Thyroid gland (tissue), 4 donors: ENCODE measurements at regions not wholly inside any gene's neighbourhood (a gene's known extent, or its start where the extent isn't known, plus 50 kb on each side); places are given as distances from the start of the nearest gene placed in this dataset.

Source experiments
- DNase-seq, 2 donors: peaks; one replicate each; pipeline ENCODE4 v3.0.0-alpha.2; 2019
- H3K27ac ChIP-seq, 3 donors: fragments of 200-600 bp; sonication (generic); 1 replicate in 2 of 3; 2 replicates in 1 of 3; pipeline ENCODE4 v1.5.1; 2016 to 2019; ENCODE audit warnings: mild to moderate bottlenecking in 1 of 3, moderate library complexity in 1 of 3
- H3K27me3 ChIP-seq: fragments of 200-600 bp; sonication (generic); one replicate; pipeline ENCODE4 v1.5.1; 2019
- H3K36me3 ChIP-seq, 2 donors: fragments of 200-600 bp; sonication (generic); one replicate each; pipeline ENCODE4 v1.5.1; 2016 to 2019
- H3K4me1 ChIP-seq, 2 donors: fragments of 200-600 bp; sonication (generic); one replicate each; pipeline ENCODE4 v1.5.1; 2017 to 2019
- H3K4me3 ChIP-seq, 3 donors: fragments of 200-600 bp; sonication (generic); replicated peaks in 1 of 3; 1 replicate in 2 of 3; 2 replicates in 1 of 3; pipeline ENCODE4 v1.5.1; 2016; ENCODE audit warnings: mild to moderate bottlenecking in 1 of 3
- H3K9me3 ChIP-seq: fragments of 200-600 bp; sonication (generic); one replicate; pipeline ENCODE4 v1.5.1; 2017
- POLR2A ChIP-seq, 2 donors: fragments of 450-650 bp; IDR thresholded peaks; one replicate each; pipeline ENCODE4 v1.6.1; 2017; ENCODE audit warnings: antibody characterized with exemption in 2 of 2, mild to moderate bottlenecking in 2 of 2, moderate library complexity in 1 of 2
- WGBS, 2 donors: methylation state at CpG; one replicate each; pipeline ENCODE4 v1.1.5; 2017; 5-methylcytosine and 5-hydroxymethylcytosine counted together
- intact Hi-C: fragments of 100-400 bp; cut with DNase I; formaldehyde crosslinking; loops from one replicate; pipeline ENCODE4 v1.15.1; 2023
- TF ChIP-seq, protein P1 (sequence below), 6 experiments: fragments of 200-600 bp in 3 of 6; fragments of 450-650 bp in 3 of 6; sonication (generic) in 3 of 6; IDR thresholded peaks; one replicate each; pipeline ENCODE4 v1.5.1; 2016 to 2019; ENCODE audit warnings: antibody characterized with exemption in 6 of 6, mild to moderate bottlenecking in 2 of 6, inconsistent platforms in 1 of 6, moderate library complexity in 1 of 6

DNA sequence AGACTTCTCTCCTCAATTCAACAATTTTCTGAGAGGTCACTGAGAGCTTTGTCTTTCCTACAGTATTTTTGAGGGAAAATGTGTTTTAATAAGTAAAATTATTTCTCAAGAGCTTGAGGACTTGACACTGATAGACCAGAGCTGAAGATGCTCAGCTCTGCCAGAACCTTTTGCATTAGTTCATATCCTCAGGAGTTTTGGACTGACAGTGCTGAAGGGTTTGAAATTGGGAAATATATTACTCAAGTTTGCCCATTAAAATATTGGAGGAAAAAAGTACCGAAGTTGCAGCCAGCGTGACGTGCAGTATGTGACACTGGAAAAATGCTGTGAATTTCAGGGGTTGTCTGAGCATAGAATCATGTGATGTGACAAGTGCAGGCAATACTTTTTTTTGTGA is 346.6 kb upstream of the DPYD start:
- DNase-seq: no peak
- no peaks in the 10 kb centered on the region for H3K36me3 ChIP-seq
- no peaks in the 10 kb centered on the region for H3K4me1 ChIP-seq
- 76 to 89% methylated on average over 3 of the region's 3 CpGs for WGBS, 2 donors
- intact Hi-C loops: no loop called here
- H3K4me3 ChIP-seq: no peak overlapping the region
- H3K9me3 ChIP-seq: no peaks in the 10 kb centered on the region
- TF ChIP-seq, protein P1, sequence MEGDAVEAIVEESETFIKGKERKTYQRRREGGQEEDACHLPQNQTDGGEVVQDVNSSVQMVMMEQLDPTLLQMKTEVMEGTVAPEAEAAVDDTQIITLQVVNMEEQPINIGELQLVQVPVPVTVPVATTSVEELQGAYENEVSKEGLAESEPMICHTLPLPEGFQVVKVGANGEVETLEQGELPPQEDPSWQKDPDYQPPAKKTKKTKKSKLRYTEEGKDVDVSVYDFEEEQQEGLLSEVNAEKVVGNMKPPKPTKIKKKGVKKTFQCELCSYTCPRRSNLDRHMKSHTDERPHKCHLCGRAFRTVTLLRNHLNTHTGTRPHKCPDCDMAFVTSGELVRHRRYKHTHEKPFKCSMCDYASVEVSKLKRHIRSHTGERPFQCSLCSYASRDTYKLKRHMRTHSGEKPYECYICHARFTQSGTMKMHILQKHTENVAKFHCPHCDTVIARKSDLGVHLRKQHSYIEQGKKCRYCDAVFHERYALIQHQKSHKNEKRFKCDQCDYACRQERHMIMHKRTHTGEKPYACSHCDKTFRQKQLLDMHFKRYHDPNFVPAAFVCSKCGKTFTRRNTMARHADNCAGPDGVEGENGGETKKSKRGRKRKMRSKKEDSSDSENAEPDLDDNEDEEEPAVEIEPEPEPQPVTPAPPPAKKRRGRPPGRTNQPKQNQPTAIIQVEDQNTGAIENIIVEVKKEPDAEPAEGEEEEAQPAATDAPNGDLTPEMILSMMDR (IDR thresholded peaks at IDR 0.05): no peak
- TF ChIP-seq POLR2A (IDR thresholded peaks at IDR 0.05): no peak
- no peaks in the 10 kb centered on the region for H3K27me3 ChIP-seq
- no peak overlapping the region for H3K27ac ChIP-seq

DNA sequence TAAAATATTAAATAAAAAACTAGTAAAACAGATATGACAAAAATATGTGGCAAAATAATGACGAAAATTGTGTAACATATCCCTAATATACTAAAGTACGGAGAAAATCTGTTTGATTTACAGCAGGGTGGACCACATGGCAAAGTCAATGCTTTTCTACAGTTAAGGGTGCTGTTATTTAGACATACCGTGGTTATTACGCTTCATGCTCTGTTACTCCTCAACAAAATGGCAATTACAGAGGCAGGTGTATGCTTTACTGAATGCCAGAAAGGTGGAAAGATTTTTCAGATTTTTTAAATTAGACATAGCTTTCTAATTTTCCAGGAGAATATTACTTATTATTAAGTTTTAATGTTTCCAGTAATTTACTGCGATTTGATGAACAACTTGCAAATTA is 343.9 kb upstream of the DPYD start:
- Histone ChIP-seq H3K36me3 (no peaks in the 10 kb centered on the region), H3K4me1 (no peaks in the 10 kb centered on the region), H3K27me3 (no peaks in the 10 kb centered on the region), H3K4me3 (no peak overlapping the region), H3K9me3 (no peaks in the 10 kb centered on the region), H3K27ac (no peak overlapping the region)
- intact Hi-C loops: no loop called here
- WGBS, 2 donors: 83 to 90% methylated on average over 5 of the region's 5 CpGs
- no peak for DNase-seq
- no peak for TF ChIP-seq POLR2A (IDR thresholded peaks at IDR 0.05)
- TF ChIP-seq, protein P1 (IDR thresholded peaks at IDR 0.05): no peak

DNA sequence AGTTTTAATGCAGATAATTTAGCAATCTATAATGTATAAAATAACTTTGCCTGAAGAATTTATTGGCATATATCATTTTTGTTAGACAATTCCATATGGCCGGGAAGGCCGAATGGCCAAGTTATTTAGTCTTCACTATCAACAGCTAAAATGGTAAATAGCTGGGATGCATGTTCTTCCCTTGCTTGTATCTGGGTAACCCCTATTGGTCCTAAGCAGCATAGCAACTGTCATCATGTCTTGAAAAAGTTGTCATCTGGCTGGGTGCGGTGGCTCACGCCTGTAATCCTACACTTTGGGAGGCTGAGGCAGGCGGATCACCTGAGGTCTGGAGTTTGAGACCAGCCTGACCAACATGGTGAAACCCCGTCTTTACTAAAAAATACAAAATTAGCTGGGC is 340.0 kb upstream of the DPYD start:
- Histone ChIP-seq H3K36me3 (no peaks in the 10 kb centered on the region), H3K27me3 (no peaks in the 10 kb centered on the region), H3K4me3 (no peak overlapping the region), H3K4me1 (no peaks in the 10 kb centered on the region), H3K9me3 (no peaks in the 10 kb centered on the region), H3K27ac (no peak overlapping the region)
- WGBS, 2 donors: 93 to 94% methylated on average over 6 of the region's 6 CpGs
- intact Hi-C loops: no loop called here
- TF ChIP-seq, protein P1 (IDR thresholded peaks at IDR 0.05): no peak
- TF ChIP-seq POLR2A (IDR thresholded peaks at IDR 0.05): no peak
- DNase-seq: no peak

DNA sequence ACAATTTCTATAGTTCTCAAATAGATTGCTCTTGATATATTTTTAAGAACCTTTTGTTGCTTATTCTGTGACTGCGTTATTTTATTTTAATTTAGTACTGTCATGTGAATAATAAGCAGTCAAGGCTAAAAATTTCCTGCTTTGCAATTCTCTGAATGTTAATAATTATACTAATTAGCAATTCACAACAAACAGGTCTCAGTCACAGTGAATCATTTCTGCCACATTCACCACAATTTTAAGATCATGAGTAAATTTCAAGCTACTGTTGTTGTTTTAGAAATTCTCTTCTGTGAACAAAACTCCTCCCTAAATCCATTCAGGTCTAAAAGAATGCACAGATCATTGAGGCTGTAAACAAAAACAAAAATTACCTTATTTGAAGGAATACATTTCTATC is 339.6 kb upstream of the DPYD start:
- TF ChIP-seq, protein P1 (IDR thresholded peaks at IDR 0.05): no peak
- TF ChIP-seq POLR2A (IDR thresholded peaks at IDR 0.05): no peak
- Histone ChIP-seq H3K4me3 (no peak overlapping the region), H3K9me3 (no peaks in the 10 kb centered on the region), H3K27me3 (no peaks in the 10 kb centered on the region), H3K27ac (no peak overlapping the region), H3K4me1 (no peaks in the 10 kb centered on the region), H3K36me3 (no peaks in the 10 kb centered on the region)
- DNase-seq: no peak
- intact Hi-C loops: no loop called here
- WGBS, 2 donors: 81 to 89% methylated on average over 1 of the region's 1 CpG

DNA sequence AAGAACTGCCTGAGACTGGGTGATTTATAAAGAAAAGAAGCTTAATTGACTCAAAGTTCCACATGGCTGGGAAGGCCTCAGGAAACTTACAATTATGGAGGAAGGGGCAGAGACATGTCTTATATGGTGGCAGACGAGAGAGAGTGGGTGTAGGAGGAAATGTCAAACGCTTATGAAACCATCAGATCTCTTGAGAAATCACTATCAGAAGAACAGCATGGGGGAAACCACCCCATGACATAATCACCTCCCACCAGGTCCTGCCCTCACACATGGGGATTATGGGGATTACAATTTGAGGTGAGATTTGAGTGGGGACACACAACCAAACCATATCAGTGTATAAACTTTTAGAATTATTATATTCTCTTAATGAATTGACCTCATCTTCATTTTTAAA is 335.9 kb upstream of the DPYD start:
- WGBS, 2 donors: 69 to 75% methylated on average over 2 of the region's 2 CpGs
- intact Hi-C loops: no loop called here
- DNase-seq: no peak
- Histone ChIP-seq H3K4me1 (no peaks in the 10 kb centered on the region), H3K27me3 (no peaks in the 10 kb centered on the region), H3K9me3 (no peaks in the 10 kb centered on the region), H3K36me3 (no peaks in the 10 kb centered on the region), H3K27ac (no peak overlapping the region), H3K4me3 (no peak overlapping the region)
- TF ChIP-seq, protein P1 (IDR thresholded peaks at IDR 0.05): no peak
- no peak for TF ChIP-seq POLR2A (IDR thresholded peaks at IDR 0.05)
